Left renal pelvis (tissue), 4 donors: ENCODE measurements at regions not wholly inside any gene's neighbourhood (a gene's known extent, or its start where the extent isn't known, plus 50 kb on each side); places are given as distances from the start of the nearest gene placed in this dataset.
"Not testable (repeated sequence)": the region's sequence is repeated elsewhere in the genome, so short reads cannot be mapped to it uniquely, and the experiment has no call there.

Source experiments
- DNase-seq, 4 donors: peaks; one replicate each; pipeline ENCODE4 v3.0.0-alpha.2; 2013; ENCODE audit warnings: low read depth in 4 of 4, low spot score in 3 of 4

DNA sequence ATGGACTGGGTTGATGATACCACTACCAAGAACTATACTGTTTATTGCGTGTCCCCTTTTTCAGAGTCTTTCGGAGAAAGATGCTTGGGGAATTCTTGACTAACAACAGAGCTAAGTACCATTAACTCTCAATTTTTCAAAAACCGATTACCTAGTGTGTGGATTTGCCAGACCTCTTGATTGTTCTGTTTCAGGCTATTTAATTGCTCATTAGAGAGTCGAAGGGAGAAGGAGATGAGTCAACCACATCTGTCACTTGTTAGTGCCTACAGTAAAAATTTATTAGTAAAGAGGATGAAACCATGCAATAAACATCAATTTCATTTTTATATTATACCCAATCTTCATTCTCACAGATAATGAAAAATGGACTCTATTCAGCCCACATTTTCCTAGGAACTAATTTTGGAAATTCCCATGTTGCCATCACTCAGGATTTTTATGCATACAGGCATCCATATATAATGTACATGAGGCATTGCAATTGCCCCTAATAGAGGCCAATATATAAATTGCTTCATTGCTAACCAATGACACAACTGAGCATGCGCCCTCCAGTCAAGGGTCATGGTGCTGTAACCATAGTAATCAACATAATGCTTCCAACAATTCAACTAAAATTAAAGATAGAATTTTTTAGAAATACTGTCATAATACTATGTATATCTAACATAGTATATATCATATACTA lies 541.7 kb downstream of the TBL1XR1 start:
- no peak for DNase-seq

DNA sequence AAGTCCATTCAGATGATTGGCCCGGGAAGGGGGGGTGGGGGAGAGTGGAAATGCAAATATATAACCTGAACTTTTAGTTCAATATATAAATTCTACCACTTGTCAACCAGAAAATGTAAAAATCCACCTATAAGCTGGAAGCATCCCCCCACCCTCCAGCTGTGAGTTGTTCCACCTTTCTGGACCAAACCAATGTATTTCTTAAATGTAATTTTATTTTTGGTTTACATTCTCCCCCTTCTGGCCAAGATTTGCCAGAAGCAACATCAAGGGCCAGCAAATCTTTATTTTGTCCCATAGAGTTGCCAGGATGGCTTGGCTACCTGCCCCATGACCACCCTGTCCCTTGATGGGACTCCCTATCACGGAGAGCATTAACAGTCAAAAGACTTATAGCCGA lies 545.7 kb downstream of the TBL1XR1 start:
- no peak for DNase-seq

DNA sequence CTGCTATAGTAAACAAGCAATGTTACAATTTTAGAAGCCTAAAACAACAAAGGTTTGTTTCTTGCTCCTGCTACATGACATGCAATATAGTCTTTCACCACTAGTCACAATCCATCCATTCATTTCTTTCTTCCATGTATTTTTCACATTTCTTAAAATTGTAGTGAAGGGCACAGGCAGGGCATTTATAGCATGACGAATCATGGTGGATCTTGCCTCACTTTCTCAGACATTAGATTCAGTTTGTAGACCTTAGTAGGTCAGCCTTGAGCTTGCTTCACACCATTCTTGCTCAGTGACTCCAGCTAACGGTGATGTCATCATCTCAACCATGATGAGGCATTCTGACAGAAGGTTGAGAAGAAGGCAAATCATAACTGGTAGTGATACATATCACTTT lies 546.8 kb downstream of the TBL1XR1 start:
- DNase-seq: no peak

DNA sequence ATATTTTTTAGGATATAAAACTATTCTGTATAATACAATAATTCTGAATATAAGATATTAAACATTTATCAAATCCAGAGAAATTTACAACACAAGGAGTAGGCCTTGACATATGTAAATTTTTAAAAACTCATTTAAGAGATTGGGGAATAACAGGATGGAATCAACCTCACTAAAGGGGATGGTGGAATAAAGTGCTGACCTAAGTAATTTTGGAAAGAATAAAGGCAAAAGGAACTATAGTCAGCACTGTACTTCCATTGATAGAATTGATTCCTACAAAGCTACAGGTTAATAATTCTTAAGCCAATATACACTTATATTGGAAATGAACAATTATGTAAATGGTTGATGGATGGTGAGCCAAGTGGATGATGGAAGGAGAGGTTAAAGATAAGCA lies 549.3 kb downstream of the TBL1XR1 start:
- no peak for DNase-seq

DNA sequence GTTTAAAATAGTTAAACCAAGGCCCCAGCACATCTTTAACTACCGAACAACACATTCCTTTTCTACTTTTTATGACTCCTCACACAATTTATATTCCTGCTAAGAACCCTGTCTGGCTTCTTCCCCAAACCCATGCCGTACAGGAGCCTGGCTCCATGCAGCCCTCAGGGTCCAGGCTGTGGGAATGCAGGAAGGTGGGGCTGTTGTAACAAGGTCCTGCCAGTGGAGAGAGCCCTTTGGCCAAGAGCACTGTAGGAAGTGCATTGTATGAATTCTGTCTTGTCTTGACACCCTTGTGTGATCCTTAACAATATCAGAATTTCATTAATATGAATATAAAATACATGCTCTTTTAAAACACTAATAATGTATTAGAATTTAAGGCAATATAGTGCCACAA lies 563.8 kb downstream of the TBL1XR1 start:
- no peak for DNase-seq

DNA sequence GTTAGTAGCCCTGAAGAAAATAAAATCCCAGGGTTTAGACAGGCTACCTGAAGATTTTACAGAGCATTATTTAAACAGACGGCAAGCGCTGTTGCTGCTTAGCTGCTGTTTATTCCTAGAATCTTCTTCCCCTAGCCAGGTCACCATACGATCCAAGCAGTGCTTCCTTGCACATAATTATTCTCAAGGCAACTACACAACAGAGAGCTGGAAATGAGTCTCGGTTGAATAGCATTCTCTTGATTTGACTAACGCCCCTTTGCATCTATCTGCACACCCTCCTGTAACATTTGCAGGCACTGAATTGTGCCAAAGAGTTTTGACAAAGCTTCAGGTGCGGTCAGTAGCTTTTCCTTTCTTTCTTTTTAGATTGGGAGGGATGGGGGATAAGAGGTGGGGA lies 564.4 kb downstream of the TBL1XR1 start:
- DNase-seq: no peak

DNA sequence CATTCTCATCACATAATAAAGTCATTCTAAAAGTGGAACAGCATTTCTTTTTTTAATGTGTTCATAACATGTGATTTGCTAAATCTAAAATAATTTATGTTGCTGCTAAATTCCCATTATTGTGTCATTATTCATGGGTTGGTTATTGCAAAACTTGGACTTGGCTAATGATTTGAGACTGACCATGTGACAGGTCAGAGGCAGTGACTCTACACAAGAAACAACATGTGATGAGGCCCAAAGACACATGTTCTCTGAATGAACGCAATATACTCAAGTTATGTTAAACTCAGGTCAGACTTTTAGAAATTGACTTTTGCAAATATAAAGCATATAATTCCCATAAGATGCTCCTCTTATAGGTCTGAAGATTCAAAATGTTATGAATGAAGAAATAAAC lies 566.1 kb downstream of the TBL1XR1 start:
- DNase-seq: no peak

DNA sequence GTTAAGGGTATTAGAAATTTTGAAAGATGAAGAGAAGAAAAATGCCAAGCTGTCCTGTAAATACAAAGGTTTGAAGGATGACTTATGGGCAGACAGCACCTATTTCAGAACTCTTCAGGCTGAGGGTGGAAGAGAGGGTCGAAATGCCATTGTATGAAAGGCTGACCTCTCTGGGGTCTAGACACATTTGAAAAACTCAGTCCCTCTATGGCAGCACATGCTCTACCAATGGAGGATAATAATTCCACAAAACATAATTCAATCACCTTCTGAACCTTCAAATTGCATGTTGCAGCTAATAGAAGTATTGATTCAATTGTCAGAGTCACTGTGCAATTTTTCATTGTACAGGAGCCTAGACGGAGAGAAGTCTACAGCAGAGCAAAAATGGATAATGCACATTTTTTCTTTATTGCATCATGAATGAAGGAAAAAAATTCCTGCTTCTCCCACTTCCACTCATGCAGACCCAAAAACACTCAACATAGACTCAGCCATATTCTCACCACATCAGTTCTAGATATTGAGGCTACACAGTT lies 569.1 kb downstream of the TBL1XR1 start:
- DNase-seq: no peak

DNA sequence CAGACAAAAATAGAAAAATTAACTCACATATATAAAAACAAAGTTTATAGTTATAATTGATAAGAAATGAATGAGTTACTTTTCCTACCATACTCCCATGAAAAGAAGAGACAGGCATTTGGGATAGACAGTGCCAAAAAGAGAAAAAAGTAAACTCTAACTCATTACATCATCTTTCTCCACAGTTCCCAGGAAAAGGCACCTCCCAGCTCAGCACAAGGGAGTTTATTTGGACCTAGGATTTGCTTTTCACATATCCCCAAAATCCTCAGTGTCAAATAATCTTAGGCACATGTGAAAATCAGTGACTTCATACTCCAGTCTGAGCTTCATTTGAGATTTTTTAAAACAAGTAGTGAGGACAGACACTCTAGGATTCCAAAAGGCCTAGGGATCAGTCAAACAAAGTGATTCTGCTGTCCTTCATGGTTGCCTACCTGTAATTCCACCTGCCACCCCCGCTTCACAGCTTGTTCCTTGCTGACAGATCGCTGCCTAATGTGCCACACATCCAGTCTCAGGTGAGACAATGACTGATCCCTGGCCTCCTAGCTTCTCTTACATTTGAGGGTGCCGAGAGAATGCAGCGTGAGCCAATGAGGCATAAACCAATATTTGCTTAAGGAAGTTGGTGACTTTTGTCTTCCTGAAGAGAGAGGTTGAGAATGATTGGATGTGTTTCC lies 573.7 kb downstream of the TBL1XR1 start:
- no peak for DNase-seq

DNA sequence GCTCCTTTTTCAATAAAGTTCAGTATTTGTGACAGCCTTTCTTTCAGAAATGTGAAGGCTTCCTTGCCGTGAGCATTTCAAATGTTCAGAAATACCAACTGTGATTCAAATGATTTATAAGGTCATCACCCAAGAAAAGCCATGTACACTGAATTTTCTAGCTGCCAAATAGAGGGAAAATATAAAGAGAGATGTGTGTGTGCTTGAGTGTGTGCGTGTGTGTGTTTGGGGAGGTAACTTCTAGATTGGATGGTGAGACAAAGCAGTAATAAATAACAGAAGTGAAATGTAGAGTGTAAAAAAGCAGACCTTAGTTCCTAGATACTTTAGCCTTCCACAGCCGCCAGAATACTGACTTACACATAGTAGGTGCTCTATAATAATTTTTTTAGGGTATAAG lies 577.4 kb downstream of the TBL1XR1 start:
- no peak for DNase-seq

DNA sequence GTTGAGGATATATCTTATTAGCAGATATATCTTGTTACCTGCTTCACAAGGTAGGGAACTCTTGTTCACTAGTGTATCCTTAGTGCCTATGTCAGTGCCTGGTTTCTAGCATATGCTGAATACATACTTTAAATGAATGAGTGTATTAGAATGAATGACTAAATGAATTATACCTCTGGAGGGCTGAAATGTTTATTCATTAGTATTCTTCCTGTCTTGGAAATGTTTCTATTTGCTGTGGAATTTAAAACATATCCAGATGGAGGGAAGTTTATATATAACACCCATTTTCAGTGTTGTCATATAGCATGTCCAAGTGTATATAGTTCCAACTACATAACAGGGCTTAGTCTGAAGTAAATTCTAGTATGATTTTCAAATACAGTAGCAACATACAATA lies 581.5 kb downstream of the TBL1XR1 start:
- DNase-seq: no peak

DNA sequence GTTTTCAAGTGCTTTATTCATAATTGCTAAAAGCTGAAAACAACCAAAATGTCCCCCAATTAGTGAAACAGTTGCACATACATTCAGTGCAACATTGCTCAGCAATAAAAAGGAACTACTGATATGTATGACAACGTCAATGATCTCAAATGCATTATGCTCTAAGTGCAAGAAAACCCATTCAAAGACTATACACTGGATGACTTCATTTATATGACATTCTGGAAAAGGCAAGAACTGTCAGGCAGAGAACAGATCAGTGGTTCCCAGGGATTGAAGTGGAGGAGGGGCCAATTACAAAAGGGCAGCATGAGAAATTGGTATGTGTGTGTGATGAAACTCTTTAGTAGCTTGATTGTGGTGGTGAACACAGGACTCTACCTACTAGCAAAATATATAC lies 585.6 kb downstream of the TBL1XR1 start:
- no peak for DNase-seq

DNA sequence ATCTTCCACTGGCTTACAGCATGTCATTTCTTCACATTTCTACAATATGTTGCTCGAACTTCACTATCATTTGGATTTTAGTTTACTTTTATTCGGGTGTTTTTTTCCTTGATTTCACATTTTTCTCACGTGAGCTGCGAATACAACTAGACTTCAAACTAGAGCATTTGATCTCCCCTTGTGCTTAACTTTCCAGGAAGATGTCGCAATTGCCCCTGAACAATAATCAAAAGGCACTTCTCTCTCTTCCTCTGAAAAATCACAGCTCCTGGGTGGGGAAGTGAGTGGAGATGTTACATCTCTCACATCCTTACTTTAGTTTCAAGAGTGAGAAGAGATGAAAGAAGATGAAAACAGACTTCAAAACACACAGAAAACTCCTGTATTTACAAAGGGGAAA lies 587.9 kb downstream of the TBL1XR1 start:
- DNase-seq: no peak

DNA sequence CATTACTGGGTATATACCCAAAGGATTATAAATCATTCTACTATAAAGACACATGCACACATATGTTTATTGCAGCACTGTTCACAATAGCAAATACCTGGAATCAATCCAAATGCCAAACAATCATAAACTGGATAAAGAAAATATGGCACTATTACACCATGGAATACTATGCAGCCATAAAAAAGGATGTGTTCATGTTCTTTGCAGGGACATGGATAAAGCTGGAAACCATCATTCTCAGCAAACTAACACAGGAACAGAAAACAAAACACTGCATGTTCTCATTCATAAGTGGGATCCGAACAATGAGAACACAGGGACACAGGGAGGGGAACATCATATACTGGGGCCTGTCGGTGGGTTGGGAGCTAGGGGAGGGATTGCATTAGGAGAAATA lies 591.7 kb downstream of the TBL1XR1 start:
- not testable (repeated sequence) for DNase-seq

DNA sequence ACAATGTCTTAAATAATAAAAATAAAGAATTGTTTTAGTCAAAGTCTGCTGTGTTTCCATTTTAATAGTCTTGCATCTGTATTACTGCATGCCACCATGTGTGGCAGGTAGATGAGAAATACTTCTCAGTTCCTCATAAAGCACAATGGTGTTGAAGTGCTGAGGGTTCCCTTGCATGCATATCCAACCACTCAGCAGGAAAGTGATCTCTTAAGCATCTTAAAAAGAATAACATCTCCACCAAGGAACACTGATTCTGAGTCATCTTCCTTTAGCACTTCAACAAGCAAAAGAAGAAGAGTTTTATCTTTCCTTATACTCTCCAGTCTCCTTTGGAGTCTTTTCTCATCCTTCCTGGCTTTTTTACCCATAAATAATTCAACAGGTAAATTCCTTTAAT lies 602.0 kb downstream of the TBL1XR1 start:
- no peak for DNase-seq

DNA sequence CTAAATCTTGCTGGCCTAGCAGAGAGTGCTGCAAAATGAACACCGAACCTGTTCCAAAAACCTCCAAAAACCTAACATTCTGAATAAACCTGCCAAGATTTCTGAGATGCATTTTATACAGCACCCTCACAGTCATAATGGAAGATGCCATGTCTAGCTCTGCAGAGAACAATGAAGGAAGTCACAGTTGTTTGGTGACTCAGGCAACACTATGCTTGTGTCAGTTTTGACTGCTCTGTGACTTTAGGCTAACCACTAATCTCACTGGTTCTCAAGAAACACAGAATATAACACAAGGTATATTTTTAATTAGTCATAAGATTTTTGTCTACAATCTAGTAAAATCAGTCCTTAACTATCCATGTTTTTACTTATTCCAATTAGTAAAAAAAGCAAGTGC lies 606.6 kb downstream of the TBL1XR1 start:
- no peak for DNase-seq

DNA sequence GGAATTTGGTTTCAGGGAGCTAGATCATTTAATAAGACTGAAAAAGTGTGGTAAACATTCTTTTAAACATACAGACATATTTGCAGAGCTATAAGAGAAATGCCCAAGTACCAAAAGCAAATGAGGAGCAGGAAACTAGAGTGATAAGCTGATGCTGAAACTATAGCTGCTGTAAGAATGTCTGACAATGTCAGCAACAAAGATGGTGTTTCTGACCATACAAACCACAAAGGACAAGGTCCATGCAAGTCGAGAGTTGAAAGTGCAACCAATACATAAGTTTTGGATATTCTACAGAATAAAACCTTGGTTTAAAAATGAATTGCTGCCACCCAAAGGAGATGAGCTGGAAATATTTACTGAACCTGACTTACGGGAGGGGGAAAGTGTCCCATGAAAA lies 610.2 kb downstream of the TBL1XR1 start:
- DNase-seq: no peak

DNA sequence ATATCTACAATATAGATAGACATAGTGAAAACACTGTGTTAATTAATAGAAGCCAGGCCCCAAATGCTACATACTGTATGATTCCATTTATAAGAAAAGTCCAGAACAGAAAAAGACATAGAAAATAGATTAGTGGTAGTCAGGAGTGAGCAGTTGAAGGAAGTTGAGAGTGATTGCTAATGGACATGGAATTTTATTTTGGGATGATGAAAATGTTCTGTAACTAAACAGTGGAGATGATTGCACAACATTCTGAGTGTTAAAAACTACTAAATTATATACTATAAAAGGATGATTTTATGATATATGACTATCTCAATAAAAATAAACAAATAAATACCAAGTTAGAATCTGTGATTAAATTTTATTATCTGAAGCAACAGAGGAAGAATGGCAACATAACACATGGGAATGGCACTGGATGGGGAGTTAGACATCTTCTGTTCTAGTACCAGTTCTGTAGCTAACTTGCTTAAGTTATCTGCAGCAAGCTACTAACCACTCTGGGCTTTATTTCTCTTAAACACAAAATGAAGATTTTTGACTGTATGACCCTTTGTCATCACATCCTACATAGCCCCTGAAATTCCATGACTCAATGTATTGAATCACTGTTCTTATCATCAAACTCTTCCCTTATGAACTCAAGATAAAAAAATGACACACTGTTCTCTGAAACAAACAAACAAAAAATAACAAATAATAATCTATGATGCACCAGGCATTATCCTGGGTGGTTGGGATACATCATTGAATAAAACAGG lies 612.7 kb downstream of the TBL1XR1 start:
- no peak for DNase-seq

DNA sequence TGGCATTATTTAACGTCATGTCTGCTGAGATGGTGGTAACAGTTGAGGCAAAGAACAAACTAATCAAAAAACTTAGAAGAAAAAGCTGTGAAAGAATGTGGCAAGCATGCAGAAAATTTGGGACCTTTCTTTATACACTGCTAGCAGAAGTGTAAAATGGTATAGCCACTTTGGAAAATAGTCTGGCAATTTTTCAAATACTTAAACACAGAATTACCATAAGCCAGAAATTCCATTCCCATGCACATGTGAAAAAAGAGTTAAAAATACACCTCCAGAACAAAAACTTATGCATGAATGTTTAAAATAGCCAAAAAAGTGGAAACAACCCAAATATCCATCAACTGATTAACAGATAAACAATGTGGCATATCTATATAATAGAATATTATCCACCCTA lies 613.3 kb downstream of the TBL1XR1 start:
- DNase-seq: no peak

DNA sequence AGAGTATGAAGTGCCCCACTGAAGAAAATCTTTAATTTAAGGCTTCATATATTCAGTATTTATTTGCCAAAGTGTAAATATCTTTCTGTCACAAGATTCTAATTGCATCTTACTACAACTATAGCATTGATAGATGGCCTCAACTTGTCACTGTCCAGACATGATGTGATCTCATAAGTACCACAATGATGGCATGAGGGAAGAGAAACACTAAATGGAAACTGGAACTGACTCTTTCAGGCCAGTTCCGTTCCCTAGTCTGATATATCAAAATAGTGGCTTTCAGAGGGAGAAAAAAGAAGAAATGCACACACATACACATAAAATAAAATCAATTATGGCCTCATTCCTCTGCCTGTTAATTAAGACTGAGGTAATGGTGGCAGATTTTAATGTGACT lies 615.7 kb downstream of the TBL1XR1 start:
- DNase-seq: no peak

DNA sequence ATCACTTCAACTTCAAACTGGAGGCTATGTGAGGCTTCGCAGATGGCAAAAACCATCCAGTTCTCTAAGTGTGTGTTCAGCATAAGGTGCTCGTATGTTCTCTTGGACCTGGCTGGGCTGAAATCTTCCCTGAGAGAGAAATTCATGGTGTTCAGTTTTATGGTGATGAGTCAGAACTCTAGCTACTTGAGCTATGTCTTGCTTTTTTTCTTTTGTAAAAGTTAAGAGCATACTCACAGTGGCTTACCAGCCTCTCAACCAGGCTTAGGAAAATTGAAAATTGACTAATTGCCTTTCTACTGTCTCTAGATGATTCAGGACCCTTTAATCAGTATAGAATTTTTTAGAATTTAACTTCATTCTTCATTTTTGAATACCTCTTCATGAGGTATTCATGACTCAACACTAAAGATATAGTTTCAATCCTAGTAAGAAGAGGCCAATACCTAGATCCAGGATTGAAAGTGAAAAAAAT lies 617.5 kb downstream of the TBL1XR1 start:
- no peak for DNase-seq

DNA sequence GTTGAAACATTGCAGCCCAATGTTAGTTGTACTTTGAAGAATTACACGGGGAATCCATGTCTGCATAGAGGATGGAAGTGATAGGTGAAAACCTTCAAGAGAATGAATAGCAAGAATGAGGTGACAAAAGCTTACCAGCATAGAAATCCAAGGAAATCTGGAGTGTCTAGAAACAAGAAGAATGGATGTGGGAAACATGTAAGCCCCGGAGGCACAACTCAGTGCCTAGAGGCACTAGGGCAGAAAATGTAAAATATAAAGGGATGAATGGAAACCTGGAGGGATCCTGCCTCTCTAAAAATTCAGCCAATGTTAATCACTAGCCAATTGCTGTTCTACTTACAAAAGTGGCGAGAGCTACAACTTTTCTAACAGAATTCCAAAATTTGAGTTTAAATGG lies 619.0 kb downstream of the TBL1XR1 start:
- no peak for DNase-seq
